ENCODE measurements at regions not wholly inside any gene's neighbourhood (a gene's known extent, or its start where the extent isn't known, plus 50 kb on each side); places are given as distances from the start of the nearest gene placed in this dataset.

DNA sequence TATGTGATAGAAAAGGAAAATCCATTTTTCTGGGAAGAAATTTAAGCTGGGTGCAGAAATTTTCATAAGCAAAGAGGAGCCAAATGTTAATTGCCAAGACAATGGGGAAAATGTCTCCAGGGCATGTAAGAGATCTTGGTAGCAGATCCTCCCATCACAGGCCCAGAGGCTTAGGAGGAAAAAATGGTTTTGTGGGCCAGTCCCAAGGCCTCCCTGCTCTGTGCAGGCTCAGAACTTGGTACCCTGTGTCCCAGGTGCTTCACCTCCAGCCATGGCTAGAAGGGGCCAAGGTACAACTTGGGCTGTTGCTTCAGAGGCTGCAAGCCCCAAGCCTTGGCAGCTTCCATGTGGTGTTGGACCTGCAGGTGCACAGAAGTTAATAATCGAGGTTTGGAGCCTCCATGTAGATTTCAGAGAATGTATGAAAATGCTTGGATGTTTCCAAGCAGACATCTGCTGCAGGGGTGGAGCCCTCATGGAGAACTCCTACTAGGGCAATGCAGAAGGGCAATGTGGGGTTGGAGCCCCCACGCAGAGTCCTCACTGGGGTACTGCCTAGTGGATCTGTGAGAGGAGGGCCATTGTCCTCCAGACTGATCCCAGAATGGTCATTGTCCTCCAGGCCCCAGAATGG is 77.7 kb upstream of the ATP2B1 start:
- H3K27ac ChIP-seq (replicated peaks), result no peak overlapping the region
- DNase-seq, result no peak
- no peak for TF ChIP-seq CTCF (IDR thresholded peaks at IDR 0.05; ENCODE audit: borderline replicate concordance)
- no peak overlapping the region for H3K4me3 ChIP-seq
- H3K4me1 ChIP-seq, result peaks cover 10% of the 10 kb centered on the region
- H3K36me3 ChIP-seq, result no peaks in the 10 kb centered on the region
- intact Hi-C loops (cut with micrococcal nuclease), result no loop called here
- H3K27me3 ChIP-seq (ENCODE audit: low read depth), result peaks cover 74% of the 10 kb centered on the region
- peaks cover 32% of the 10 kb centered on the region for H3K9me3 ChIP-seq (replicated peaks)

- Histone ChIP-seq H3K36me3 (no peaks in the 10 kb centered on the region), H3K27me3 (ENCODE audit: low read depth) (peaks cover 80% of the 10 kb centered on the region), H3K9me3 (replicated peaks) (peaks cover 25% of the 10 kb centered on the region), H3K27ac (replicated peaks) (no peak overlapping the region), H3K4me1 (peaks cover 10% of the 10 kb centered on the region), H3K4me3 (no peak overlapping the region)
- intact Hi-C loops (cut with micrococcal nuclease), result no loop called here
- DNase-seq, result no peak
- TF ChIP-seq CTCF (IDR thresholded peaks at IDR 0.05; ENCODE audit: borderline replicate concordance), result no peak
Measured at GRCh38 chr12:89783359-89784060, 74.9 kb upstream of the ATP2B1 start.

- TF ChIP-seq CTCF (IDR thresholded peaks at IDR 0.05; ENCODE audit: borderline replicate concordance), result no peak
- Histone ChIP-seq H3K27ac (replicated peaks) (no peak overlapping the region), H3K9me3 (replicated peaks) (peaks cover 25% of the 10 kb centered on the region), H3K4me1 (peaks cover 10% of the 10 kb centered on the region), H3K36me3 (no peaks in the 10 kb centered on the region), H3K27me3 (ENCODE audit: low read depth) (peaks cover 81% of the 10 kb centered on the region), H3K4me3 (no peak overlapping the region)
- DNase-seq, result no peak
- intact Hi-C loops (cut with micrococcal nuclease), result no loop called here
Measured at GRCh38 chr12:89782807-89783206, 74.2 kb upstream of the ATP2B1 start.

- Histone ChIP-seq H3K27me3 (ENCODE audit: low read depth) (peaks cover 81% of the 10 kb centered on the region), H3K27ac (replicated peaks) (no peak overlapping the region), H3K4me3 (no peak overlapping the region), H3K4me1 (peaks cover 10% of the 10 kb centered on the region), H3K36me3 (no peaks in the 10 kb centered on the region), H3K9me3 (replicated peaks) (peaks cover 22% of the 10 kb centered on the region)
- TF ChIP-seq CTCF (IDR thresholded peaks at IDR 0.05; ENCODE audit: borderline replicate concordance), result no peak
- intact Hi-C loops (cut with micrococcal nuclease), result no loop called here
- no peak for DNase-seq
Measured at GRCh38 chr12:89781946-89782550, 73.4 kb upstream of the ATP2B1 start.

DNA sequence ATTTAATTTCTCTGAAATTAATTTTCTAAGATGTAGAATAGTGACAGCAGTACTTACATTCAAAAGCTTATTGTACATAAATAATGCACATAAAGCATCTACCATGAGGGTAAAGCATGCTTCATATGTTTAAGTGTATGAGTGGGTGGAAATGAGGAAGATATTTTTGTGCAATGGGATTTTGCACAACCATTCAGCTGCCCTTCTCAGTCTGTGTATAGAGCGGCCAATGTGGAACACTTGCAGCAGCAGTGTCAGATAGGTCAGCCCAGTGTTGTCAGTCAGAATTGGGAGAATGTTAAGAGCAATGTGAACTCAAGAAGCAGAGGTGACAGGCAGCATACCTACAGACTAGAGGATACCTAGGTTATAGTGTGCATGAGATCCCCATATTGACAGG is 72.5 kb upstream of the ATP2B1 start:
- Histone ChIP-seq H3K27me3 (ENCODE audit: low read depth) (peaks cover 81% of the 10 kb centered on the region), H3K36me3 (no peaks in the 10 kb centered on the region), H3K27ac (replicated peaks) (no peak overlapping the region), H3K4me3 (no peak overlapping the region), H3K4me1 (peaks cover 10% of the 10 kb centered on the region), H3K9me3 (replicated peaks) (peaks cover 13% of the 10 kb centered on the region)
- TF ChIP-seq CTCF (IDR thresholded peaks at IDR 0.05; ENCODE audit: borderline replicate concordance), result no peak
- DNase-seq, result no peak
- intact Hi-C loops (cut with micrococcal nuclease), result no loop called here

Data from left ventricle myocardium inferior (tissue), 1 donor.